ENCODE measurements at regions not wholly inside any gene's neighbourhood (a gene's known extent, or its start where the extent isn't known, plus 50 kb on each side); places are given as distances from the start of the nearest gene placed in this dataset.
A peak's percentile ranks its signal among the peaks of the same experiment; 100 is the strongest.
"Not testable (repeated sequence)": the region's sequence is repeated elsewhere in the genome, so short reads cannot be mapped to it uniquely, and the experiment has no call there.

GRCh38 chr20:28616354-28616753, 2641.1 kb upstream of the DEFB115 start:
- Histone ChIP-seq H3K4me3 (ENCODE audit: low read depth, low read length) (no peak overlapping the region), H3K27me3 (no peaks in the 10 kb centered on the region), H3K9me3 (no peaks in the 10 kb centered on the region), H3K4me1 (no peaks in the 10 kb centered on the region), H3K36me3 (no peaks in the 10 kb centered on the region)
- TF ChIP-seq, protein P1, sequence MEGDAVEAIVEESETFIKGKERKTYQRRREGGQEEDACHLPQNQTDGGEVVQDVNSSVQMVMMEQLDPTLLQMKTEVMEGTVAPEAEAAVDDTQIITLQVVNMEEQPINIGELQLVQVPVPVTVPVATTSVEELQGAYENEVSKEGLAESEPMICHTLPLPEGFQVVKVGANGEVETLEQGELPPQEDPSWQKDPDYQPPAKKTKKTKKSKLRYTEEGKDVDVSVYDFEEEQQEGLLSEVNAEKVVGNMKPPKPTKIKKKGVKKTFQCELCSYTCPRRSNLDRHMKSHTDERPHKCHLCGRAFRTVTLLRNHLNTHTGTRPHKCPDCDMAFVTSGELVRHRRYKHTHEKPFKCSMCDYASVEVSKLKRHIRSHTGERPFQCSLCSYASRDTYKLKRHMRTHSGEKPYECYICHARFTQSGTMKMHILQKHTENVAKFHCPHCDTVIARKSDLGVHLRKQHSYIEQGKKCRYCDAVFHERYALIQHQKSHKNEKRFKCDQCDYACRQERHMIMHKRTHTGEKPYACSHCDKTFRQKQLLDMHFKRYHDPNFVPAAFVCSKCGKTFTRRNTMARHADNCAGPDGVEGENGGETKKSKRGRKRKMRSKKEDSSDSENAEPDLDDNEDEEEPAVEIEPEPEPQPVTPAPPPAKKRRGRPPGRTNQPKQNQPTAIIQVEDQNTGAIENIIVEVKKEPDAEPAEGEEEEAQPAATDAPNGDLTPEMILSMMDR (IDR thresholded peaks at IDR 0.05; ENCODE audit: low read depth, low read length) = no peak
- no peak for DNase-seq

- not testable (repeated sequence) for H3K9me3 ChIP-seq; H3K4me1 ChIP-seq; H3K27me3 ChIP-seq; H3K36me3 ChIP-seq; DNase-seq; H3K4me3 ChIP-seq (ENCODE audit: low read depth, low read length)
Observed at GRCh38 chr20:28619956-28620651, 2637.4 kb upstream of the DEFB115 start.

DNA sequence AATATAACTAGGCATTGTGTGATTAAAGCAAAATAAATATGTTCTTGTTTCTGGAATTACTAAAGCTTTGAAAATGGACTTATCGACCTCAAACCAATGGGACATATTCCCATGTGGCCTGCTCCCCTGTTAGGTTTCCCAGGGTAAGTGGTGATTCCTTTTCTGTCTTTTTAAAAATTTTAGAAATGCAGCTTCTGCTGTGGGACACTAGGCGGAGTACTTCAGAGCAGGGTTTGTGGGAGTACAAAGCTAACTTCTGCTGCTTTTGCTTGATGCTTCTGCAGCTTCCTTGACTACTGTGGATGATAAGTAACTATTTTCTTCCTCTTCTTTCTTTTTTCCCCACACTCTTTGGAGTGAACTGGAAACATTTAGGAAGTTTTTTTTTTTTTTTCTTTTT, 2632.4 kb upstream of the DEFB115 start:
- TF ChIP-seq, protein P1 (IDR thresholded peaks at IDR 0.05; ENCODE audit: low read depth, low read length) = peak; percentile 22
- H3K27me3 ChIP-seq = not testable (repeated sequence)

GRCh38 chr20:28640831-28641230, 2616.6 kb upstream of the DEFB115 start:
- H3K36me3 ChIP-seq; H3K4me1 ChIP-seq; DNase-seq; H3K4me3 ChIP-seq (ENCODE audit: low read depth, low read length); H3K9me3 ChIP-seq; H3K27me3 ChIP-seq: not testable (repeated sequence)

More for the DNA sequence above, 2632.4 kb upstream of the DEFB115 start:
- not testable (repeated sequence) for H3K36me3 ChIP-seq; H3K4me1 ChIP-seq; H3K9me3 ChIP-seq; DNase-seq; H3K4me3 ChIP-seq (ENCODE audit: low read depth, low read length)

All from BE2C (cell line).